GM06990 (cell line): ENCODE measurements at regions not wholly inside any gene's neighbourhood (a gene's known extent, or its start where the extent isn't known, plus 50 kb on each side); places are given as distances from the start of the nearest gene placed in this dataset.

Experiments used
- DNase-seq: peaks from one replicate; pipeline ENCODE4 v3.0.0-alpha.2; 2011; ENCODE audit not compliant: insufficient read length; ENCODE audit errors: extremely low read depth
- H3K27me3 ChIP-seq: replicated peaks from 2 replicates; pipeline ENCODE4 v1.6.0; 2011; ENCODE audit warnings: low read length; ENCODE audit not compliant: control insufficient read depth, insufficient read depth
- H3K36me3 ChIP-seq: 2 replicates; pipeline ENCODE4 v1.5.1; 2011; ENCODE audit warnings: low read length; ENCODE audit not compliant: control insufficient read depth, insufficient read depth
- H3K4me3 ChIP-seq: replicated peaks from 2 replicates; pipeline ENCODE4 v1.5.1; 2011; ENCODE audit warnings: low read depth, mild to moderate bottlenecking, control low read depth, low read length
- TF ChIP-seq, protein P1 (sequence below): IDR thresholded peaks from 2 replicates; pipeline ENCODE4 v1.5.1; 2011; ENCODE audit warnings: low read length, control low read depth, mild to moderate bottlenecking, inconsistent platforms; ENCODE audit not compliant: insufficient read depth, poor library complexity, severe bottlenecking

DNA sequence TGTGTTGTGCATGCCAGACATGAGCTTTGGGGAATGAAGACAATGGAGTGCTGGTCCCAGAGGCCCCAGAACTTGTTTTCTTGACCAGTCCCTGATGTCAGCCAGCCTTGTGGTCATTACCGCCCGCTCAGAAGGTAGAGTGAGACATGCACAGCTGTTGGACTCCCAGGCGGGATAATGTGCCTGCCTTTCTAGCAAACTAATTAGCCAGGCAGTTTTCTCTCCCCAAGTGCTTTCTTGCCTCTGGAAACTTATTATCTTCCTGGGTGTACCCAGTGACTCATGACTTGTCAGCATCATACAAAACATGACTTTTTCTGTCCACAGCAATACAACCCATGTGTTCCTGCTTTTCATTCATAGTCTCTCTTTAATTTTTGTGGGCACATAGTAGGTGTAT lies 131.1 kb downstream of the RMI1 start:
- DNase-seq, result no peak
- H3K27me3 ChIP-seq, result no peaks in the 10 kb centered on the region
- H3K36me3 ChIP-seq, result no peaks in the 10 kb centered on the region
- TF ChIP-seq, protein P1, sequence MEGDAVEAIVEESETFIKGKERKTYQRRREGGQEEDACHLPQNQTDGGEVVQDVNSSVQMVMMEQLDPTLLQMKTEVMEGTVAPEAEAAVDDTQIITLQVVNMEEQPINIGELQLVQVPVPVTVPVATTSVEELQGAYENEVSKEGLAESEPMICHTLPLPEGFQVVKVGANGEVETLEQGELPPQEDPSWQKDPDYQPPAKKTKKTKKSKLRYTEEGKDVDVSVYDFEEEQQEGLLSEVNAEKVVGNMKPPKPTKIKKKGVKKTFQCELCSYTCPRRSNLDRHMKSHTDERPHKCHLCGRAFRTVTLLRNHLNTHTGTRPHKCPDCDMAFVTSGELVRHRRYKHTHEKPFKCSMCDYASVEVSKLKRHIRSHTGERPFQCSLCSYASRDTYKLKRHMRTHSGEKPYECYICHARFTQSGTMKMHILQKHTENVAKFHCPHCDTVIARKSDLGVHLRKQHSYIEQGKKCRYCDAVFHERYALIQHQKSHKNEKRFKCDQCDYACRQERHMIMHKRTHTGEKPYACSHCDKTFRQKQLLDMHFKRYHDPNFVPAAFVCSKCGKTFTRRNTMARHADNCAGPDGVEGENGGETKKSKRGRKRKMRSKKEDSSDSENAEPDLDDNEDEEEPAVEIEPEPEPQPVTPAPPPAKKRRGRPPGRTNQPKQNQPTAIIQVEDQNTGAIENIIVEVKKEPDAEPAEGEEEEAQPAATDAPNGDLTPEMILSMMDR, result no peak
- no peak overlapping the region for H3K4me3 ChIP-seq

DNA sequence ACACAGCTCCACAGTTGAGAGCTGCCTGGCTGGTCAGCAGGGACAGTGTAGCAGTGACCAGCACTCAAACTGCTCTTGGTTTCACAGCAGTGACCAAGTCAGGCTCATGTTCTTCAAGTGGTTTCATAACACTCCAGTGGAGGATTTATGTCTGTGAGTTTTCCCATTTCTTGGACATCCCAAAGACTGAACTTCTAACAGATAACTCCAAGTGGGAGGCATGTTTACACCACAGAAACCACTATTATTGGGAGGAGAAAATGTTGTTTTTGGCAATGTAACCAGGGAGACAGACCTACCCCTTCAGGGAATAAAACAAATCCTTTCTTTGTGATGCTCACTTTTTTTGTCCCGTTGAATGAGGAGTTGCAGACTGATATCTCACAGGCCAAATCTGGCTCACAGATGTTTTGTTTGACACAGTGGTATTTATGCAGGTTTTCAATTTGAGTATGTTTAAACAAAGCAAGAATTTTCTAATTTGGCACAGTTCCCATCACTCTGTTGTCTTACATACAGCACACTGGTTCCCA lies 141.5 kb downstream of the RMI1 start:
- no peak overlapping the region for H3K4me3 ChIP-seq
- no peaks in the 10 kb centered on the region for H3K27me3 ChIP-seq
- TF ChIP-seq, protein P1, result no peak
- DNase-seq, result no peak
- H3K36me3 ChIP-seq, result no peaks in the 10 kb centered on the region

DNA sequence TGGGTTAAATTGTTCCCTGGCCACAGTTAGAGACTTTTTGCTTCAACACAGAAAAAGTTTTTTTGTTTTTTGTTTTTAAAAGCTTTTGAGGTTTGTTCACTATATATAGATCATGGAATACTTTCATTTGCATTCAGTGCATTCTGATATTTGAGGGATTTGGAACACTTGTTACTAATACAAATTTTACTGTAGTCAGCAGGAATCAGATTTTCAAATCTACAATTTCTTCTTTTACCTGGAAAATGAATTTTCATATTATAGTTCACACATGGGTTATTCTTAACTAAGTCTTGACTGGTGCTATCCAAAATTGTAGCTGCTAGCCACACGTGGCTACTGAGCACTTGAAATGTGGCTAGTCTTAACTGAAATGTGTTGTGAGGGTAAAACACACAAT lies 142.0 kb downstream of the RMI1 start:
- Histone ChIP-seq H3K36me3 (no peaks in the 10 kb centered on the region), H3K4me3 (no peak overlapping the region), H3K27me3 (no peaks in the 10 kb centered on the region)
- DNase-seq, result no peak
- TF ChIP-seq, protein P1, result no peak

DNA sequence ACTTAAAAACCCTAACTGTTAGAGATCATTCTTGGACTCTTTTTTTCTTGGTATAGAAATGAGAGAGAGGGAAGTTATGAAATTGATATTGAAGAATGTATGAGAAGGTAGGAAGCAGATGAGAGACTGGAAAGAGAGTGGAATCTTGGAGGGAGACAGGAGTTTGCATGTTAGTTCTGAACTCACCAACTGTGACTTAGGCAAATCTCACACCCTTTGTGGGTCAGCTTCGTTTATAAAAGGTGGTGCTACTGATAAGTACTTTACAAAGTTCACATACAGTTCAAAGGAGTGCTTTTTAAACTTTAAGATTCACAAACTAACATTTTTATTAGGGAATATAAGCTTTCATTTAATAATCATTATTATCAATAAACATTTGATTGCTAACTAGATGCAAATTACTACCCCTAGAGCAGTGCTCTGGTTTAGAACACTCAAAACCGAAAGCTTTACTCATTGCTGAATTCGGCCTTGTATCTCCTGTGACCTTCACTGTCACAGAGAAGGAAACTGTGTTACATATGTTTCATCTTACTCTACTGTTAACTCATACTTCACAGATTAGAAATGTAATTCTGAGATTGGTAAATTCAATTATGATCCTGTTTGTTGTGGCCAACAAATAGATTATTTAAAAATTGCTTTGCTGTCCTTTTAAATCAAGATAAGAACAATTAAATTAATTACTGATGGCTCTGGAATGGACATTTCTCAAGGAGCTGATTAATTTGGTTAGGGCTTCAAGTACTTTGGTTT lies 143.2 kb downstream of the RMI1 start:
- no peak for DNase-seq
- no peak overlapping the region for H3K4me3 ChIP-seq
- TF ChIP-seq, protein P1, result no peak
- H3K27me3 ChIP-seq, result no peaks in the 10 kb centered on the region
- H3K36me3 ChIP-seq, result no peaks in the 10 kb centered on the region

DNA sequence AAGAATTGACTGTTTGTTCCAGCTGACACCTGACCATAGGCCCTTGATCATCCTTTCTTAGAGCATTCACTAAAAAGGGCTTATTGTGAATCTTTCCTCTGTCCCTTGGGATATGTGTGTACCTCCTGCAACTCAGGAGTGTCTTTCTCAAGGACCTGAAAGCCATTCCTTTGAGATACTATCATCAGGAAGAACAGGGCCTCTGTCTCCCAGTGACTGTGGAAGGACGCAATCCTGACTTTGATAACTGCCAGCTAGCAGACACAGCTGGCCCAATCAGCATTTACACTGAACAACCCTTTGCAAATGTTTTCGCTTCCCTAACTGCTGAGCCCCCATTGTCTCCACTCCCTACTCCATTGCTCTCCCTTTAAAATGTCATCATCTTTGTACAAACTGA lies 144.4 kb downstream of the RMI1 start:
- no peaks in the 10 kb centered on the region for H3K36me3 ChIP-seq
- no peak for DNase-seq
- H3K4me3 ChIP-seq, result no peak overlapping the region
- no peaks in the 10 kb centered on the region for H3K27me3 ChIP-seq
- TF ChIP-seq, protein P1, result no peak

DNA sequence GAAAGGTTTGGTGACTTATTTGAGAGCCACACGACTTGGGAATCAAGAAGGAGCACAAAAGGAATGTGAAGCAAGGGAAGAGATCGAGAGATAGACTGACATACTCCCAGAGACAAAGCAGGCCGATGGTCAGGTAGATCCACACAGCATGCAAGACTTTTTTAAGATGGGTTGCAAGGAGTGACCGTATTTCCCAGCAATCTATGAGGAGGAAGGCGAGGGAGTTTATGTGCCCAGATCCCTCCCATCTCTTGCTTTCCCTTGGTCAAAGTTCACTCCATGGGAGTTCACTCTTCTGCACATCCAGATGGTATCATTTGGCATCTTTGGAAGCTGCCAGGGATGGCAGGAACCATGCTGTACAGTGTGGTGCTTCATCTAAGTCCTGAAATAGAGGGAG lies 148.9 kb downstream of the RMI1 start:
- Histone ChIP-seq H3K4me3 (no peak overlapping the region), H3K27me3 (no peaks in the 10 kb centered on the region), H3K36me3 (no peaks in the 10 kb centered on the region)
- no peak for DNase-seq
- TF ChIP-seq, protein P1, result no peak
